WTC11 (cell line): ENCODE measurements at regions not wholly inside any gene's neighbourhood (a gene's known extent, or its start where the extent isn't known, plus 50 kb on each side); places are given as distances from the start of the nearest gene placed in this dataset.

Source experiments
- CREB1 ChIP-seq: sonication (generic); formaldehyde crosslinking; IDR thresholded peaks from 2 replicates; pipeline ENCODE4 v1.8.0; 2023; ENCODE audit warnings: mild to moderate bottlenecking, missing genetic modification reagents
- JUN ChIP-seq: sonication (generic); formaldehyde crosslinking; IDR thresholded peaks from 2 replicates; pipeline ENCODE4 v1.8.0; 2023; ENCODE audit warnings: mild to moderate bottlenecking, missing genetic modification reagents
- TF ChIP-seq, protein P1 (sequence below): sonication (generic); formaldehyde crosslinking; conservative IDR thresholded peaks from 2 replicates; pipeline ENCODE4 v1.8.1; 2023; ENCODE audit warnings: mild to moderate bottlenecking, low read depth, missing genetic modification reagents, moderate library complexity
- TF ChIP-seq, protein P2 (sequence below): sonication (generic); formaldehyde crosslinking; conservative IDR thresholded peaks from 2 replicates; pipeline ENCODE4 v1.8.1; 2022; ENCODE audit warnings: mild to moderate bottlenecking, missing genetic modification reagents
- TF ChIP-seq, protein P3 (sequence below): fragments of 200-600 bp; IDR thresholded peaks from 2 replicates; pipeline ENCODE4 v1.8.0; 2022; ENCODE audit warnings: antibody characterized with exemption
- TF ChIP-seq, protein P4 (sequence below): sonication (generic); formaldehyde crosslinking; IDR thresholded peaks from 2 replicates; pipeline ENCODE4 v1.8.0; 2022; ENCODE audit warnings: mild to moderate bottlenecking, missing genetic modification reagents

DNA sequence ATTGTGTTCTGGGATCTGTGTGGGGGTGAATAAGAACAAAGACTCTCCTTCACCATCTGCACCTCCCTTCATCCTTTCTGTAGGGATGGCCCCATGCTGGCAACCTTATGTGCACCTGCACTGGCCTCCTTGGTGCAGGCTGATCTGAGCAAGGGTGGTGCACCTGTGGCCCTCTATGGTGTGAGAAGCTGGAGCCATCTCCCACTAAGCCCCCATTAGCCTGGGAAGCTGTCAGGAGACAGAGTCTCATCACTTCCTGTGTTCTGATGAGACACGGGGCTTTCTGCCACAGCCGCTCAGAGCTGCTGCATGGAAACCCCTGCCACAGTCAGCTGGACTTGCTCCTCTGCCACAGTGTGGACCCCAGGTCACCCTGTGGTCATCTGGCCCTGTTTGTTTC lies 565.3 kb upstream of the SALL3 start:
- TF ChIP-seq, protein P1, sequence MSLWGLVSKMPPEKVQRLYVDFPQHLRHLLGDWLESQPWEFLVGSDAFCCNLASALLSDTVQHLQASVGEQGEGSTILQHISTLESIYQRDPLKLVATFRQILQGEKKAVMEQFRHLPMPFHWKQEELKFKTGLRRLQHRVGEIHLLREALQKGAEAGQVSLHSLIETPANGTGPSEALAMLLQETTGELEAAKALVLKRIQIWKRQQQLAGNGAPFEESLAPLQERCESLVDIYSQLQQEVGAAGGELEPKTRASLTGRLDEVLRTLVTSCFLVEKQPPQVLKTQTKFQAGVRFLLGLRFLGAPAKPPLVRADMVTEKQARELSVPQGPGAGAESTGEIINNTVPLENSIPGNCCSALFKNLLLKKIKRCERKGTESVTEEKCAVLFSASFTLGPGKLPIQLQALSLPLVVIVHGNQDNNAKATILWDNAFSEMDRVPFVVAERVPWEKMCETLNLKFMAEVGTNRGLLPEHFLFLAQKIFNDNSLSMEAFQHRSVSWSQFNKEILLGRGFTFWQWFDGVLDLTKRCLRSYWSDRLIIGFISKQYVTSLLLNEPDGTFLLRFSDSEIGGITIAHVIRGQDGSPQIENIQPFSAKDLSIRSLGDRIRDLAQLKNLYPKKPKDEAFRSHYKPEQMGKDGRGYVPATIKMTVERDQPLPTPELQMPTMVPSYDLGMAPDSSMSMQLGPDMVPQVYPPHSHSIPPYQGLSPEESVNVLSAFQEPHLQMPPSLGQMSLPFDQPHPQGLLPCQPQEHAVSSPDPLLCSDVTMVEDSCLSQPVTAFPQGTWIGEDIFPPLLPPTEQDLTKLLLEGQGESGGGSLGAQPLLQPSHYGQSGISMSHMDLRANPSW (CRISPR knock-in tag): no peak
- TF ChIP-seq CREB1 (CRISPR knock-in tag): no peak
- TF ChIP-seq JUN (CRISPR knock-in tag): no peak
- TF ChIP-seq, protein P2, sequence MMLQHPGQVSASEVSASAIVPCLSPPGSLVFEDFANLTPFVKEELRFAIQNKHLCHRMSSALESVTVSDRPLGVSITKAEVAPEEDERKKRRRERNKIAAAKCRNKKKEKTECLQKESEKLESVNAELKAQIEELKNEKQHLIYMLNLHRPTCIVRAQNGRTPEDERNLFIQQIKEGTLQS: no peak
- TF ChIP-seq, protein P3, sequence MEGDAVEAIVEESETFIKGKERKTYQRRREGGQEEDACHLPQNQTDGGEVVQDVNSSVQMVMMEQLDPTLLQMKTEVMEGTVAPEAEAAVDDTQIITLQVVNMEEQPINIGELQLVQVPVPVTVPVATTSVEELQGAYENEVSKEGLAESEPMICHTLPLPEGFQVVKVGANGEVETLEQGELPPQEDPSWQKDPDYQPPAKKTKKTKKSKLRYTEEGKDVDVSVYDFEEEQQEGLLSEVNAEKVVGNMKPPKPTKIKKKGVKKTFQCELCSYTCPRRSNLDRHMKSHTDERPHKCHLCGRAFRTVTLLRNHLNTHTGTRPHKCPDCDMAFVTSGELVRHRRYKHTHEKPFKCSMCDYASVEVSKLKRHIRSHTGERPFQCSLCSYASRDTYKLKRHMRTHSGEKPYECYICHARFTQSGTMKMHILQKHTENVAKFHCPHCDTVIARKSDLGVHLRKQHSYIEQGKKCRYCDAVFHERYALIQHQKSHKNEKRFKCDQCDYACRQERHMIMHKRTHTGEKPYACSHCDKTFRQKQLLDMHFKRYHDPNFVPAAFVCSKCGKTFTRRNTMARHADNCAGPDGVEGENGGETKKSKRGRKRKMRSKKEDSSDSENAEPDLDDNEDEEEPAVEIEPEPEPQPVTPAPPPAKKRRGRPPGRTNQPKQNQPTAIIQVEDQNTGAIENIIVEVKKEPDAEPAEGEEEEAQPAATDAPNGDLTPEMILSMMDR: no peak
- TF ChIP-seq, protein P4, sequence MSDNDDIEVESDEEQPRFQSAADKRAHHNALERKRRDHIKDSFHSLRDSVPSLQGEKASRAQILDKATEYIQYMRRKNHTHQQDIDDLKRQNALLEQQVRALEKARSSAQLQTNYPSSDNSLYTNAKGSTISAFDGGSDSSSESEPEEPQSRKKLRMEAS (CRISPR knock-in tag): no peak
